Esophagus squamous epithelium (tissue), 4 donors: ENCODE measurements at regions not wholly inside any gene's neighbourhood (a gene's known extent, or its start where the extent isn't known, plus 50 kb on each side); places are given as distances from the start of the nearest gene placed in this dataset.

Source experiments
- CTCF ChIP-seq, 6 experiments: fragments of 450-650 bp in 4 of 6; fragments of 200-600 bp in 2 of 6; sonication (generic) in 2 of 6; IDR thresholded peaks; one replicate each; pipeline ENCODE4 v1.5.1; 2016 to 2019; ENCODE audit warnings: antibody characterized with exemption in 6 of 6, mild to moderate bottlenecking in 4 of 6, moderate library complexity in 4 of 6
- POLR2A ChIP-seq, 4 donors: fragments of 450-650 bp; IDR thresholded peaks; one replicate each; pipeline ENCODE4 v1.6.1; 2017; ENCODE audit warnings: antibody characterized with exemption in 4 of 4, mild to moderate bottlenecking in 4 of 4, moderate library complexity in 3 of 4

GRCh38 chr14:81737938-81738337, 204.3 kb upstream of the SEL1L start:
- TF ChIP-seq CTCF (IDR thresholded peaks at IDR 0.05) (no peak), POLR2A (IDR thresholded peaks at IDR 0.05) (no peak)
